IPS-15b (cell line): ENCODE measurements at regions not wholly inside any gene's neighbourhood (a gene's known extent, or its start where the extent isn't known, plus 50 kb on each side); places are given as distances from the start of the nearest gene placed in this dataset.
"Not testable (repeated sequence)": the region's sequence is repeated elsewhere in the genome, so short reads cannot be mapped to it uniquely, and the experiment has no call there.

Experiments
- H3K27me3 ChIP-seq: one replicate; pipeline ENCODE4 v1.6.1; 2013; ENCODE audit warnings: low read length; ENCODE audit not compliant: control insufficient read depth, insufficient read depth
- H3K36me3 ChIP-seq: one replicate; pipeline ENCODE4 v1.6.1; 2013; ENCODE audit warnings: low read length; ENCODE audit not compliant: control insufficient read depth, insufficient read depth
- H3K4me1 ChIP-seq: one replicate; pipeline ENCODE4 v1.6.1; 2013; ENCODE audit warnings: mild to moderate bottlenecking, low read length; ENCODE audit not compliant: control insufficient read depth, insufficient read depth
- H3K4me3 ChIP-seq: one replicate; pipeline ENCODE4 v1.5.1; 2013; ENCODE audit warnings: low read depth, low read length
- H3K9ac ChIP-seq: one replicate; pipeline ENCODE4 v1.6.1; 2013; ENCODE audit warnings: low read depth, mild to moderate bottlenecking, low read length
- H3K9me3 ChIP-seq: one replicate; pipeline ENCODE4 v1.6.1; 2013; ENCODE audit warnings: mild to moderate bottlenecking, low read length; ENCODE audit not compliant: control insufficient read depth, insufficient read depth

DNA sequence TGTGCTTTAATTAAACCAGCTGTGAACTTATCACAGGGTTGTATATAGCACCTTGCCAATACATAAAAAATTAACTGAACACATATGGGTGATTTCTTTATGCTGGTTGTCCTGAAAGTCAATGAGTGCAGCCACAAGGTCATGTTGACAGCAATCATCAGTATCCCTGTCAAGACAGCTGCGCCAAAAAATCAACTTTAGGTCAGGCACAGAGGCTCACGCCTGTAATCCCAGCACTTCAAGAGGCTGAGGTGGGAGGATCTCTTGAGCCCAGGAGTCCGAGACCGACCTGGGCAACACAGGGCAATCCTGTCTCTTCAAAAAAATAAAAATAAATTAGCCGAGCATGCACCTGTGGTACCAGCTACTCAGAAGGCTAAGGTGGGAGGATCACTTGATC, 707.3 kb downstream of the SI start:
- Histone ChIP-seq H3K4me3 (no peak overlapping the region), H3K9me3 (no peaks in the 10 kb centered on the region), H3K27me3 (no peaks in the 10 kb centered on the region), H3K4me1 (no peaks in the 10 kb centered on the region), H3K36me3 (no peaks in the 10 kb centered on the region), H3K9ac (no peak overlapping the region)

DNA sequence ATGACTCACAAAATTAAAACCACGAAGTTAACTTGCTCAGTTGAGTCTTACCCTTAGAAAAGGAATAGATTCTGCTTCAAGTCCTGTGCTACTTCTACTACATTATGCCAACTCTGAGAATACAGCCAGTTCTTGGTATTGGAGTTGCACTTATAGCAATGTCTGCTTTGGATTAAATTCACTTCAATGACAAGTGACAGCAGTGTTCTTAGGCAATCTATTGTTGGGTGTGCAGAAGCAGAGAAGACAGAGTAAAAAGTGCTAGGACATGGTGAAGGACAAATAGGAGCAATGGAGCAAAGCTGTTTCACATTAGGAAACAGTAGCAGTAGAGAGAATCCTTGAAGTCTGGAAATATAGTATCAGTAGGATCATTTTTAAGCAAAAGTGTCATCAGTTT, 713.1 kb downstream of the SI start:
- H3K27me3 ChIP-seq: no peaks in the 10 kb centered on the region
- no peaks in the 10 kb centered on the region for H3K9me3 ChIP-seq
- no peaks in the 10 kb centered on the region for H3K36me3 ChIP-seq
- H3K4me3 ChIP-seq: no peak overlapping the region
- H3K4me1 ChIP-seq: no peaks in the 10 kb centered on the region
- H3K9ac ChIP-seq: no peak overlapping the region

DNA sequence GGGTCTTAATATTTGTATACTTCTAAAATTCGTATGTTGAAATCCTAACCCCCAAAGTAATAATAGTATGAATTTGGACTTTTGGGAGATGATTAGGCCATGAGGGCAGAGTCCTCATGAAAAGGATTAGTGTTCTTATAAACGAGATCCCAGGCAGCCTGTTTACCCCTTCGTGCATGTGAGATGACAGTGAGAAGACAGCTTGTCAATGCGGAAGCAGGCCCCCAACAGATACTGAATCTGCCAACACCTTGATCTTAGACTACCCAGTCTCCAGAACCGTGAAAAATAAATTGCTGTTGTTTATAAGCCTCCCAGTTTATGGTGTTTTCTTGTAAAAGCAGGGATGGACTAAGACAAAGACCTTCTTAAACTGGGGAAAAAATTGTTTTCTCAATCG, 714.2 kb downstream of the SI start:
- no peak overlapping the region for H3K9ac ChIP-seq
- H3K4me1 ChIP-seq: no peaks in the 10 kb centered on the region
- no peaks in the 10 kb centered on the region for H3K27me3 ChIP-seq
- H3K9me3 ChIP-seq: no peaks in the 10 kb centered on the region
- H3K36me3 ChIP-seq: no peaks in the 10 kb centered on the region
- no peak overlapping the region for H3K4me3 ChIP-seq

DNA sequence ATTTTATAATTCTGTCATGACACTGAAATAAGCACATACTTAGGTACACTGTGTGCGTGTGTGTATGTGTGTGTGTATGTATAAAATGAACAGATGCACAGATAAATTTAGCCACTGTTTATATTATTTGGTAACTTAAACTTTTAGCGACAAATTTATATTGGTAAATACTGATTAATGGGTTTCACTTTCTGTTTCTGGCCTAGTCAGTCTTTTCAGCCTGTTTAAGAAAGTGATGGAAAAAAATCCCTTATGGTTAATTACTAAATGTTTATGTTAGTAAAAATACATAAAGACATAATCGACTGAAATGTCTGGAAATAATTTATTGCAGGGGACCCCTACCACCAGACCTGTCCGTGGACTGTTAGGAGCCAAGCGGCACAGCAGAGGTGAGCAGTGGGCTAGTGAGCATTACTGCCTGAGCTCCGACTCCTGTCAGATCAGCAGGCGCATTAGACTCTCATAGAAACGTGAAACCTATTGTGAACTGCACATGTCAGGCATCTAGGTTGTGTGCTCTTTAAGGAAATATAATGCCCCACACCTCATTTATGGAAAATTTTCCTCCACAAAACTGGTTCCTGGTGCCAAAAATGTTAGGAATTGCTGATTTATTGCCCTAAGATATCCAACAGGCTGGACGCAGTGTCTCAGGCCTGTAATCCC, 717.4 kb downstream of the SI start:
- H3K27me3 ChIP-seq: no peaks in the 10 kb centered on the region
- H3K4me1 ChIP-seq: no peaks in the 10 kb centered on the region
- no peak overlapping the region for H3K9ac ChIP-seq
- H3K4me3 ChIP-seq: no peak overlapping the region
- H3K36me3 ChIP-seq: no peaks in the 10 kb centered on the region
- no peaks in the 10 kb centered on the region for H3K9me3 ChIP-seq

DNA sequence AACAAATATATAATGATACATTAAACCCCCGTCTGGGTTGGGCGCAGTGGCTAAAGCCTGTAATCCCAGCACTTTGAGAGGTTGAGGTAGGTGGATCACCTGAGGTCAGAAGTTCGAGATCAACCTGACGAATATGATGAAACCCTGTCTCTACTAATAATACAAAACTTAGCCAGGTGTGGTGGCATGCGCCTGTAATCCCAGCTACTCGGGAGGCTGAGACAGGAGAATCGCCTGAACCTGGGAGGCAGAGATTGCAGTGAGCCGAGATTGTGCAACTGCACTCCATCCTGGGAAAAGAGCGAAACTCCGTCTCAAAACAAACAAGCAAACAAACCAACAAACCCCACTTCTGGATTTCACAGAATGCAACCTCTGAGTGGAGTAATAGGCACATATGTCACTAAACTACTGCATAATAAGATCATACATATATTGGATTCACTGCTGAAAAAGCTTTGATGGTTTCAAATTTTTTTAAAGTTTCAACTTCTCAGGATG, 718.2 kb downstream of the SI start:
- no peaks in the 10 kb centered on the region for H3K27me3 ChIP-seq
- no peaks in the 10 kb centered on the region for H3K36me3 ChIP-seq
- no peak overlapping the region for H3K9ac ChIP-seq
- no peak overlapping the region for H3K4me3 ChIP-seq
- H3K4me1 ChIP-seq: no peaks in the 10 kb centered on the region
- H3K9me3 ChIP-seq: no peaks in the 10 kb centered on the region

DNA sequence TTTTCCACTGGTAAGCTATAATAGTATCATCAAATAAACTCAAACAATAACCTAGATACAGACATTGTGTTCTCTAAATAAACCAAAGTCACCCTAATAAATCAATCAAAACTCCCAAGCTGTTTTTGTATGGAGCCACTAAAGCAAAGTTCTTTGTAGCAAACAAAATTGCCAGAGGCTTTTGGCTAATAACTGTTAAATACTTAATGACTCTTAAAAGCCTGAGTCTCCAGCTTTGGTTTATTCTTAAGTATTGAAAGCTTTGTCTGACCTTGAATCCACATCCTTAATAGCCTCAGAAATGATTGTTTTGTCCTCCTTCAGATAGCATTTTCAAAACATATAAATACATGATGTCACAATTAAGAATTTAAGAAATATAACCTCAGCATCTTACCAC, 725.3 kb downstream of the SI start:
- H3K9me3 ChIP-seq: no peaks in the 10 kb centered on the region
- H3K36me3 ChIP-seq: no peaks in the 10 kb centered on the region
- H3K27me3 ChIP-seq: no peaks in the 10 kb centered on the region
- no peak overlapping the region for H3K4me3 ChIP-seq
- no peaks in the 10 kb centered on the region for H3K4me1 ChIP-seq
- no peak overlapping the region for H3K9ac ChIP-seq

DNA sequence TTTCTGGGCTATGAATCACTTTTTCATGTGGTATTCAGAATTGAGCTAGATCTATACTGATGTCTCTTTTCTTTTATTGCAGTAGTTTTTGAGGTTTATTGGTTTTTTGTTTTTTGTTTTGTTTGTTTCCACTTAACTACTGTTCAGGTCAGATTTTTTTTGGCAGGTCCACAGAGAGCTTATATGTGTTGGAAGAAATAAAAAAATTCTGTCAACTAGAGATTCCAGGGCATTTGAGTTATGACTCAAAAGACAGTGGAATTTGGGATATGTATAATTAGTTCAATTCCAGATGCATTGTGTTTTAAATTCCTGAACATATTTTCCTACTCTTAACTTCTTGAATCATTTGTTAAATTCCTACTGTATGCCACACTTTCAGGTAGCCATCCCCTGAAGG, 727.2 kb downstream of the SI start:
- H3K27me3 ChIP-seq: no peaks in the 10 kb centered on the region
- H3K9ac ChIP-seq: no peak overlapping the region
- no peaks in the 10 kb centered on the region for H3K36me3 ChIP-seq
- no peak overlapping the region for H3K4me3 ChIP-seq
- no peaks in the 10 kb centered on the region for H3K4me1 ChIP-seq
- H3K9me3 ChIP-seq: no peaks in the 10 kb centered on the region

DNA sequence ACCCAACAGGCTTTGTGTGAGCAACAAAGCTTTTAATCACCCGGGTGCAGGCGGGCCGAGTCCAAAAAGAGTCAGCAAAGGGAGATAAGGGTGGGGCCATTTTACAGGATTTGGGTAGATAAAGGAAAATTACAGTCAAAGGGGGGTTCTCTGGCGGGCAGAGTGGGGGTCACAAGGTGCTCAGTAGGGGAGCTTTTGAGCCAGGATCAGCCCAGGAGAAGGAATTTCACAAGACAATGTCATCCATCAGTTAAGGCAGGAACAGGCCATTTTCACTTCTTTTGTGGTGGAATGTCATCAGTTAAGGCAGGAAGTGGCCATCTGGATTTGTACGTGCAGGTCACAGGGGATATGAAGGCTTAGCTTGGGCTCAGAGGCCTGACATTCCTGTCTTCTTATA, 736.1 kb downstream of the SI start:
- H3K9ac ChIP-seq, H3K4me3 ChIP-seq, H3K36me3 ChIP-seq, H3K9me3 ChIP-seq, H3K4me1 ChIP-seq, H3K27me3 ChIP-seq: not testable (repeated sequence)

DNA sequence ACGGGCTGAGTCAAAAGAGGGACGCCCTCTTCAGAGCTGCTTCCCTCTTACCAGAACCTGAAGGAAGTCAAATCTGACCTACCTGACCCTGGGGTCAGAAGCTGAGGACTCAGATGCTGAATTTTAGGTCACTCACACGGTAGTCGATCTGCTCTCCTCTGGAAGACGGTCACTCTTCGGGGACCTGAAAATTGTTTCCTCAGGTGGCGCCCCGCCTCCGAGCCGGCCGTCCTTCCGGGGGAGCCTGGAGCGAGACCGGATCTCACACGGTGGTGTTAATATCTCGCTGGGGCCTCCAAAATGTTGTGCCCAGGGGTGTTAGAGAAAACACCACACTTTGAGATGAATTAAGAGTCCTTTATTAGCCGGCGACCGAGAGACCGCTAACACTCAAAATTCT, 737.2 kb downstream of the SI start:
- Histone ChIP-seq H3K27me3 (no peaks in the 10 kb centered on the region), H3K36me3 (no peaks in the 10 kb centered on the region), H3K9ac (no peak overlapping the region), H3K4me3 (no peak overlapping the region), H3K4me1 (no peaks in the 10 kb centered on the region), H3K9me3 (no peaks in the 10 kb centered on the region)

DNA sequence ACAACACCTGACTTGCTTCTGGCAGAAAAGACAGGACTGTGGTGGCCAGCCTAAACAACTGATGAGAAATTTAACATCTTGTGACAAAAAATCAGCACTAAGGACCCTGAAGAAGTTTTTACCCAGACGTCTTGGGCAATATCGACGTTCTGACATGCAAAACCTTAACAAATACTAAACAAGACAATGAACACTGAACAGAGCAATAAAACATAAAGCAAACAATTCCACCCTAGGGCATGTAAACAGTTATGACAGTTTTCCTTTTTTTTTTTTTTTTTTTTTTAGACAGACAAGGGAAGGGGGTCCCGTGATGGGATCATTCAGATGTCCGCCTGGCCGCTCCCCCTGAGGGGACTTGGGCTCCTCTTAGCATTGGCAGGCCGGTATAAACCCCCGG, 738.0 kb downstream of the SI start:
- H3K9me3 ChIP-seq: no peaks in the 10 kb centered on the region
- H3K4me3 ChIP-seq: no peak overlapping the region
- H3K9ac ChIP-seq: no peak overlapping the region
- H3K27me3 ChIP-seq: no peaks in the 10 kb centered on the region
- no peaks in the 10 kb centered on the region for H3K4me1 ChIP-seq
- H3K36me3 ChIP-seq: no peaks in the 10 kb centered on the region

DNA sequence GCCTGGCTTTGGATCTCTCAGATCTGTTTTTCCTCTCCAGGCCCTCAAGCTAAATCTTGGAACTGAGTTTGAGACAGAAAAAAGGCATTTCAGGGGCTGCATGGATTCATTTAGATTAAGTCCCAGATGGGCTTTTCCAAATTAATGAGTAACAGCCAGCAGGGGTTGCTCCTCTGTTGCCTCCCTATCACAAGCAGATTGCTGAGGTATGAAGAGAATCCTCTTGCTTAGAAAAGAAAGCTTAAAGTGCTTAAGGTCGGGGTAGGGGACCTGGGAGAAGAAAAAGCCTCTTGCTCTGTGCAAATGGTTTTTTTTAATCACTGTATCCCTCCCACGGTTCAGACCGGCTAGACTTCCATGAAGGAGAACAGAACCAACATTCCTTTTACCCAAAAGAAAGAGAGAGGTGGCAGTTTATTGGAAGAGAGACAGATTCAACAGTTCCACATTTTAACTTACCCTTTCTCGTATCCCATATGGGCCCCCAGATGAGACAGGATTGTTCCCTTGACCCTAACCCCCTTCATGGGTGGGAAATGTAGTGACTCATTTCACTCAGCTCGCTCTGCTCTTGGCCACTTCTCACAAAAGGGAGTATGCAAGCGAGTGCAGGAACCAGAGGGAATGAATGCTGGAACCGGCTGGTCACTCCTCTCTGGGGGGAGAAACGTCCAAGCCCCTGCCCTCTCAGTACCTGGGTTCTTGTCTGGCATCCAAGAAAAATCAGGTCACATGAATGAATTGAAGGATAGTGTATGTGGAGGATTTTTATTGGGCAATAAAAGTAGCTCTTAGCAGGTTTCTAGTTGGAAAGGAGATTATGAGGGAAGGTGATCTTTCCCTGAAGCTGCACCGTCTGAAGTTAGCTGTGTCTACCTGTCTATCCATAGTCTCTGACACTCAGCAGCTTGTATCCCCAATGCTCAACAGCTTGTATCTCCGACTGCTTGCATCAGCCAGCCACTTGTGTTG, 745.2 kb downstream of the SI start:
- Histone ChIP-seq H3K36me3 (no peaks in the 10 kb centered on the region), H3K4me1 (peaks cover 18% of the 10 kb centered on the region), H3K9ac (no peak overlapping the region), H3K27me3 (no peaks in the 10 kb centered on the region), H3K9me3 (no peaks in the 10 kb centered on the region), H3K4me3 (no peak overlapping the region)

DNA sequence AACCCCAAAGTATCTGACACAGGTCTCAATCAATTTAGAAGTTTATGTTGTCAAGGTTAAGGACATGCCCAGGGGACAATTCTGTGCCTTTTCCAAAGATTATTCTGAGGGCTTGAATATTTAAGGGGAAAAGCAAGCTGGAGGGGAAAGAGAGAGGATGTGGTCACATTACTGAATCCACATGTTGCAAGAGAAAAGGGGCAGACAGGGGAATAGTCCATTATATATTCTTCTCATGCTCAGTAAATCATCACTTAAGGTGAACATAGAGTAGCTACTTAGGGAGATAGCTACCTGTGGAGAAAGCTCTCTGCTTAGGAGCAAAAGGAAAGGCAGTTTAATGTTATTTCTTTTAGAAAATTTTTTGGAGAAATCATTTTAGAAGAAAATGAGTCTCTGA, 751.6 kb downstream of the SI start:
- Histone ChIP-seq H3K9me3 (no peaks in the 10 kb centered on the region), H3K27me3 (no peaks in the 10 kb centered on the region), H3K4me3 (no peak overlapping the region), H3K36me3 (no peaks in the 10 kb centered on the region), H3K9ac (no peak overlapping the region), H3K4me1 (peaks cover 7% of the 10 kb centered on the region)
